ENCODE measurements at regions not wholly inside any gene's neighbourhood (a gene's known extent, or its start where the extent isn't known, plus 50 kb on each side); places are given as distances from the start of the nearest gene placed in this dataset.

- intact Hi-C loops (cut with DNase I): no loop called here
- no peak for DNase-seq
Measured at GRCh38 chr11:21814169-21814568, 378.7 kb upstream of the ANO5 start.

- intact Hi-C loops (cut with DNase I): no loop called here
- no peak for DNase-seq
Measured at GRCh38 chr11:21817696-21818095, 375.2 kb upstream of the ANO5 start.

- intact Hi-C loops (cut with DNase I): no loop called here
- DNase-seq: no peak
Measured at GRCh38 chr11:21820176-21820575, 372.7 kb upstream of the ANO5 start.

- no peak for DNase-seq
- intact Hi-C loops (cut with DNase I): no loop called here
Measured at GRCh38 chr11:21825127-21825526, 367.8 kb upstream of the ANO5 start.

- no peak for DNase-seq
- intact Hi-C loops (cut with DNase I): no loop called here
Measured at GRCh38 chr11:21838427-21838826, 354.5 kb upstream of the ANO5 start.

GRCh38 chr11:21839796-21840195 lies 353.1 kb upstream of the ANO5 start:
- DNase-seq: no peak
- intact Hi-C loops (cut with DNase I): no loop called here

GRCh38 chr11:21861314-21861713 lies 331.6 kb upstream of the ANO5 start:
- intact Hi-C loops (cut with DNase I): no loop called here
- no peak for DNase-seq

GRCh38 chr11:21865541-21865940 lies 327.3 kb upstream of the ANO5 start:
- intact Hi-C loops (cut with DNase I): no loop called here
- no peak for DNase-seq

GRCh38 chr11:21866781-21867180 lies 326.1 kb upstream of the ANO5 start:
- DNase-seq: no peak
- intact Hi-C loops (cut with DNase I): no loop called here

- DNase-seq: no peak
- intact Hi-C loops (cut with DNase I): no loop called here
Measured at GRCh38 chr11:21877151-21877550, 315.7 kb upstream of the ANO5 start.

GRCh38 chr11:21883354-21883753 lies 309.5 kb upstream of the ANO5 start:
- intact Hi-C loops (cut with DNase I): no loop called here
- no peak for DNase-seq

GRCh38 chr11:21888814-21889213 lies 304.1 kb upstream of the ANO5 start:
- intact Hi-C loops (cut with DNase I): no loop called here
- DNase-seq: no peak

- no peak for DNase-seq
- intact Hi-C loops (cut with DNase I): no loop called here
Measured at GRCh38 chr11:21892736-21893564, 299.9 kb upstream of the ANO5 start.

- DNase-seq: no peak
- intact Hi-C loops (cut with DNase I): no loop called here
Measured at GRCh38 chr11:21893565-21893867, 299.4 kb upstream of the ANO5 start.

- no peak for DNase-seq
- intact Hi-C loops (cut with DNase I): no loop called here
Measured at GRCh38 chr11:21894492-21894891, 298.4 kb upstream of the ANO5 start.

GRCh38 chr11:21895686-21896085 lies 297.2 kb upstream of the ANO5 start:
- no peak for DNase-seq
- intact Hi-C loops (cut with DNase I): no loop called here

GRCh38 chr11:21896216-21896615 lies 296.7 kb upstream of the ANO5 start:
- intact Hi-C loops (cut with DNase I): no loop called here
- DNase-seq: no peak

GRCh38 chr11:21896746-21897602 lies 295.9 kb upstream of the ANO5 start:
- intact Hi-C loops (cut with DNase I): no loop called here
- no peak for DNase-seq

- no peak for DNase-seq
- intact Hi-C loops (cut with DNase I): no loop called here
Measured at GRCh38 chr11:21897752-21898151, 295.1 kb upstream of the ANO5 start.

GRCh38 chr11:21908211-21908610 lies 284.7 kb upstream of the ANO5 start:
- DNase-seq: no peak
- intact Hi-C loops (cut with DNase I): no loop called here

- intact Hi-C loops (cut with DNase I): no loop called here
- no peak for DNase-seq
Measured at GRCh38 chr11:21909145-21909544, 283.7 kb upstream of the ANO5 start.

- DNase-seq: no peak
- intact Hi-C loops (cut with DNase I): no loop called here
Measured at GRCh38 chr11:21911061-21911460, 281.8 kb upstream of the ANO5 start.
